Ascending aorta (tissue), 2 donors: ENCODE measurements at regions not wholly inside any gene's neighbourhood (a gene's known extent, or its start where the extent isn't known, plus 50 kb on each side); places are given as distances from the start of the nearest gene placed in this dataset.
A peak's percentile ranks its signal among the peaks of the same experiment; 100 is the strongest.

Source experiments
- DNase-seq, 2 donors: peaks; one replicate each; pipeline ENCODE4 v3.0.0-alpha.2; 2019; ENCODE audit warnings: low spot score in 2 of 2
- H3K27ac ChIP-seq, 2 donors: fragments of 200-600 bp; sonication (generic); one replicate each; pipeline ENCODE4 v1.5.1; 2016 to 2017; ENCODE audit warnings: mild to moderate bottlenecking in 1 of 2
- H3K27me3 ChIP-seq: fragments of 200-600 bp; sonication (generic); one replicate; pipeline ENCODE4 v1.5.1; 2017
- H3K36me3 ChIP-seq, 2 donors: fragments of 200-600 bp; sonication (generic); one replicate each; pipeline ENCODE4 v1.5.1; 2016
- H3K4me1 ChIP-seq, 2 donors: fragments of 200-600 bp; sonication (generic); one replicate each; pipeline ENCODE4 v1.5.1; 2016 to 2017; ENCODE audit warnings: mild to moderate bottlenecking in 1 of 2
- H3K4me3 ChIP-seq, 2 donors: fragments of 200-600 bp; sonication (generic); one replicate each; pipeline ENCODE4 v1.5.1; 2016 to 2017; ENCODE audit warnings: mild to moderate bottlenecking in 1 of 2
- H3K9me3 ChIP-seq, 2 donors: fragments of 200-600 bp; sonication (generic); one replicate each; pipeline ENCODE4 v1.5.1; 2016
- intact Hi-C: fragments of 100-400 bp; cut with DNase I; formaldehyde crosslinking; loops from one replicate; pipeline ENCODE4 v1.15.1; 2023
- TF ChIP-seq, protein P1 (sequence below), 3 experiments: fragments of 200-600 bp in 2 of 3; fragments of 450-650 bp in 1 of 3; sonication (generic) in 2 of 3; IDR thresholded peaks; one replicate each; pipeline ENCODE4 v1.5.1; 2016 to 2019; ENCODE audit warnings: antibody characterized with exemption in 3 of 3, mild to moderate bottlenecking in 1 of 3, moderate library complexity in 1 of 3

DNA sequence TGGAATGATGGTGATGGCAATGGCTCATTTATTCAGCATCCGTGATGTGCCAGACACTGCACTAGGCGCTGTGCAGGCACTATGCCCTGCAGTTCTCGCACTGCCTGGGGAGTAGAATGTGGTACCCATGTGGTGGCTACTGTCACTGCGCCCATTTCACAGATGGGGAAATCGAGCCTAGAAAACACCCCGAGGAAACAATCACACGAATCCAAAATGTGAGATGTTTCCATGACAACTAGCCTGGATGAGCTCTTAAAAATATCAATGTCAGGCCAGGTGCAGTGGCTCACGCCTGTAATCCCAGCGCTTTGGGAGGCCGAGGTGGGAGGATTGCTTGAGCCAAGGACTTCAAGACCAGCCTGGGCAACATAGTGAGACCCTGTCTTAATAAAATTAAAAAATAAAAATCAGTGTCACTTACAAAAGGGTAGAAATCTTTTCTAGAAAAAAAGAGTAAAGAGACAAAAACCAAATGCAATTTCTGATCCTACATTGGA lies 57.9 kb upstream of the TNRC6A start:
- intact Hi-C loops: loop anchor here (1.0 to 2.0 kb wide), 2 partner anchors 15 to 57 kb away; partner anchors contain the start of gene TNRC6A
- Histone ChIP-seq H3K27ac (peak overlapping the region; percentile 91 to 93), H3K4me3 (peak overlapping the region in 1 of 2 donors; percentile 39), H3K36me3 (no peaks in the 10 kb centered on the region), H3K9me3 (no peaks in the 10 kb centered on the region), H3K27me3 (no peaks in the 10 kb centered on the region), H3K4me1 (peaks cover 9 to 23% of the 10 kb centered on the region in 2 donors)
- DNase-seq: no peak
- TF ChIP-seq, protein P1, sequence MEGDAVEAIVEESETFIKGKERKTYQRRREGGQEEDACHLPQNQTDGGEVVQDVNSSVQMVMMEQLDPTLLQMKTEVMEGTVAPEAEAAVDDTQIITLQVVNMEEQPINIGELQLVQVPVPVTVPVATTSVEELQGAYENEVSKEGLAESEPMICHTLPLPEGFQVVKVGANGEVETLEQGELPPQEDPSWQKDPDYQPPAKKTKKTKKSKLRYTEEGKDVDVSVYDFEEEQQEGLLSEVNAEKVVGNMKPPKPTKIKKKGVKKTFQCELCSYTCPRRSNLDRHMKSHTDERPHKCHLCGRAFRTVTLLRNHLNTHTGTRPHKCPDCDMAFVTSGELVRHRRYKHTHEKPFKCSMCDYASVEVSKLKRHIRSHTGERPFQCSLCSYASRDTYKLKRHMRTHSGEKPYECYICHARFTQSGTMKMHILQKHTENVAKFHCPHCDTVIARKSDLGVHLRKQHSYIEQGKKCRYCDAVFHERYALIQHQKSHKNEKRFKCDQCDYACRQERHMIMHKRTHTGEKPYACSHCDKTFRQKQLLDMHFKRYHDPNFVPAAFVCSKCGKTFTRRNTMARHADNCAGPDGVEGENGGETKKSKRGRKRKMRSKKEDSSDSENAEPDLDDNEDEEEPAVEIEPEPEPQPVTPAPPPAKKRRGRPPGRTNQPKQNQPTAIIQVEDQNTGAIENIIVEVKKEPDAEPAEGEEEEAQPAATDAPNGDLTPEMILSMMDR (IDR thresholded peaks at IDR 0.05): no peak

- Histone ChIP-seq H3K4me3 (no peak overlapping the region), H3K4me1 (peaks cover 6 to 17% of the 10 kb centered on the region in 2 donors), H3K9me3 (no peaks in the 10 kb centered on the region), H3K36me3 (no peaks in the 10 kb centered on the region), H3K27me3 (no peaks in the 10 kb centered on the region), H3K27ac (peak overlapping the region in 1 of 2 donors; percentile 19)
- TF ChIP-seq, protein P1 (IDR thresholded peaks at IDR 0.05): no peak
- intact Hi-C loops: no loop called here
- no peak for DNase-seq
Observed at GRCh38 chr16:24673155-24673554, 56.3 kb upstream of the TNRC6A start.

- intact Hi-C loops: no loop called here
- TF ChIP-seq, protein P1 (IDR thresholded peaks at IDR 0.05): no peak
- Histone ChIP-seq H3K4me1 (peaks cover 5 to 14% of the 10 kb centered on the region in 2 donors), H3K4me3 (no peak overlapping the region), H3K36me3 (no peaks in the 10 kb centered on the region), H3K27me3 (no peaks in the 10 kb centered on the region), H3K9me3 (no peaks in the 10 kb centered on the region), H3K27ac (no peak overlapping the region)
- DNase-seq: no peak
Observed at GRCh38 chr16:24674877-24675276, 54.6 kb upstream of the TNRC6A start.

DNA sequence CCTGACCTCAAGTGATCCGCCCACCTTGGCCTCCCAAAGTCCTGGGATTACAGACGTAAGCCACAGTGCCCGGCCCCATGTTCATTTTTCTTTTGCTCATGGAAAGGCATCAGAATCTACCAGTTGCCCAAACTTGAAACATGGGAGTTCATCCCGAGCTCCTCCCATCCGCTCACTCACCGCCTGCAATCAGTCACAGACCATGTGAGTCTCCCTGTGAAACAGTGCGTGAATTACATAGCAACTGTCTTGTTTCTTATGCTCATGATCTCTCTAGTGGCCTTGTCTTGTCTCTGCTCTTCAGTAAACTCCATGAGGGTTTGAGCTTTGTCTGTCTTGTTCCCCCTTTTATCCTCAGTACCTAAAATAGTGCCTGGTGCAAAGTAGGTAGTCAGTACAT lies 52.1 kb upstream of the TNRC6A start:
- no peak overlapping the region for H3K4me3 ChIP-seq
- H3K36me3 ChIP-seq: no peaks in the 10 kb centered on the region
- H3K9me3 ChIP-seq: no peaks in the 10 kb centered on the region
- intact Hi-C loops: no loop called here
- H3K27ac ChIP-seq: no peak overlapping the region
- no peaks in the 10 kb centered on the region for H3K4me1 ChIP-seq
- no peaks in the 10 kb centered on the region for H3K27me3 ChIP-seq
- TF ChIP-seq, protein P1 (IDR thresholded peaks at IDR 0.05): no peak
- DNase-seq: no peak
